GM18526 (cell line): ENCODE measurements at regions not wholly inside any gene's neighbourhood (a gene's known extent, or its start where the extent isn't known, plus 50 kb on each side); places are given as distances from the start of the nearest gene placed in this dataset.

Source experiments
- POLR2A ChIP-seq: IDR thresholded peaks from 3 replicates; pipeline ENCODE4 v1.6.1; 2011; ENCODE audit not compliant: insufficient read length; ENCODE audit errors: extremely low read depth

GRCh38 chr3:177388209-177388608 is 190.9 kb upstream of the TBL1XR1 start:
- TF ChIP-seq POLR2A = no peak

DNA sequence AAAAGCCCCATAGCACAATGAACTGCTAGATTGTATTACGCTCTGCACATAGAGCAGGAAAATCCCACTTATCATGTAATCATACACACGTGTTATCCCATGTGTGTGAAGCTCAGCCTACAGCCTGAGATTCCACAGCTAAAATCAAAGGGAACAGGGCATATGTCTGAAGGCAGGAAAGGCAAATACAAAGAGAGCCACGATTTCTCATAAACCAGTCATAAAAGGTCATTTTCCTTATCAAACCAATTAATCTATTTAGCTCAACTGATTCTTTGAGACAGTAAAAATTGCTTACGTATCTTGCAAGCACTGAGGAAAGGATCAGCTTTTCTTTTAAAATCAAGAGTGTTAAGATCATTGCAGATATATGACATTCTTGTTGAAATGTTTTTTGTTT is 199.5 kb upstream of the TBL1XR1 start:
- TF ChIP-seq POLR2A = no peak

DNA sequence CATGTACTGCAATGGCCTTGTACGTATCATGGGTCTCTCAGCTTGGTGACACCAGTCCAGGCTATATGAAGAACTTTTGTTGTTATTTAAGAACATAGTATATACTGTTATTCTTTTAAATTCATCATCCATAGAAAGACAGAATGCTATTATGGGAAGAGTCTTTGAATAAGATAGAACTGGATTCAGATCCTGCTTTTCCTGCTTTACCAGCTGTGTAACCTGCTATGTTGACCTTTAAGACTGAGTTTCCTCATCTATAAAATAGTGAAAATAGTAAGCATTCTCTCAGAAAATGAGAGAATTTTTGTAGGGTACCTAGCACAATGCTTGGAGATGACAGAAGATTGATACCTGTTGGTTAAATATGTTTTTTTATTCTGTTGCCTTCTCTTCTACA is 204.1 kb upstream of the TBL1XR1 start:
- no peak for TF ChIP-seq POLR2A

DNA sequence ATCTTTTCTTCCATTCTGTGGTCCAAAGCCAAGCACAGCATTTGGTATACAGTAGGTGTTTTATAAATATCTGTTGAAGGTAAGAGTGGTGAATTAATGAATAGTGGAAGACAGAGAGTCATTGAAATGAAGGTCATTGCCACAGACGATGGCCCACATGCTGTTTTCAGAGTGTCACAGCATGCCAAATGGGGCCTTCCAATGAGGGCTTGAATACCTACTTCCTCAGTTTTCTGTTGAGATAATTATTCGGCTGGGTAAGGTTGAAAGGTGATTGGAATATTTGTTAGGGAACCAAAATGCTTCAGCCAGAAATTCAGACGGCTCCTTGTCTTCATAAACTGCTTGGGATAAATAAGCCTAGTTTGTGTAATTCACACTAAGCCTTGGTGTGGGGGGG is 205.3 kb upstream of the TBL1XR1 start:
- TF ChIP-seq POLR2A = no peak

- no peak for TF ChIP-seq POLR2A
Observed at GRCh38 chr3:177405191-177405672, 207.9 kb upstream of the TBL1XR1 start.

DNA sequence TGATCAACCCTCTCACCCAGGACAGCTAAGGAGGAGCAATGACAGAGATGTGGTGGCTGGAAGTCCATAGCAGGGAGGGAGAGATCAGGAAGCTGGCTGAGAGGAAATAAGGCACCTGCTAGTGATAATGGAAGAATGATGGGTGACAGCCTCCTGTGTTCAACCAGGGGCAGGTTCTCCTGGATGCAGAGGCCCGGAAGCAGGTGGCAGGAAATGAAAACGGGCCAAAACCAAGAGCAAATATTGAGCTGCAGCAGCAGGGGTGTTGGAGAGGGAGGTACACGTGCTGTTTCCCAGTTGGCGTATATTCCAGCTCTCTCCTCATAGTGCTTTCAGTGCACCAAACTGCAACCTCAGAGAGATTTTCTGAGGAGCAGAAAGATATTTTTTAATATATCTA is 213.4 kb upstream of the TBL1XR1 start:
- TF ChIP-seq POLR2A = no peak

- no peak for TF ChIP-seq POLR2A
Observed at GRCh38 chr3:177411201-177411600, 213.9 kb upstream of the TBL1XR1 start.

GRCh38 chr3:177414093-177414492 is 216.8 kb upstream of the TBL1XR1 start:
- no peak for TF ChIP-seq POLR2A

- TF ChIP-seq POLR2A = no peak
Observed at GRCh38 chr3:177418787-177419186, 221.5 kb upstream of the TBL1XR1 start.

GRCh38 chr3:177419904-177420601 is 222.8 kb upstream of the TBL1XR1 start:
- no peak for TF ChIP-seq POLR2A

DNA sequence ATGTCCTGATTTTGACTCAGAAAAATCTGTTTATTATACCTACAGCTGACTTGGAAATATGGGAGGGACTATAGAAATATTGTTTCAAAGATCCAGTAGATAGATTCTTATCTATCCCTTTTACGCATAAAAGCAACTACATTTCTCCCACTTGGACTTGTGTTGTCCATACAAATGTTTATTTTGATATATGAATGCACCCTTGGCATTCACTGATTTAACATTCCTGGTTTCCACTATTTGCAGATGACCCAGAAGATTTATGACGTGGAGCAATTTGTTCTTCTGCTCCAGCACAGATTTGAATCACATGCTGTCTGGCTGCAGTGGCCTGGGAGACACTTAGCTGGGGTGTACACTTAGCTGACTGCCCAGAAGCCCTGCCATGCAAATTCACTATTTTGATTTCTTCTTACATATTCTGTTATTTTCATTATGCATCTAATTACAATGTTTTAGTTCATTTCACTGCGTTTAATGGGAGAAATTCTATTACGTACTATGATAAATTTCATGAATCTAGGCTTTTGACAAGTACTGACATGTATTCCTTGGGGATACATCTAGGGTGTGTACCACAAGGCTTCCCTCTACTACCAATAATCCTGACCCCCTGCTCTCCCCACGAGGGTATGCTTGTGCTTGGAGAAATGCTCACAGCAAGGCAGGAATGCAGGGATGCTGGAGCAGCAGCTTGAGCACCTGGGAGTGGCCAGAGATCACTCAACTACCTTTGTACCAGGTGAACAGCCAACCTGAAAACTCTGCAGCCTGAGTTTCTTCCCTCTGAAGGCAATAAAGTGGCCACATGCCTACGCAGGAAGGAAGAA is 223.6 kb upstream of the TBL1XR1 start:
- TF ChIP-seq POLR2A = no peak

DNA sequence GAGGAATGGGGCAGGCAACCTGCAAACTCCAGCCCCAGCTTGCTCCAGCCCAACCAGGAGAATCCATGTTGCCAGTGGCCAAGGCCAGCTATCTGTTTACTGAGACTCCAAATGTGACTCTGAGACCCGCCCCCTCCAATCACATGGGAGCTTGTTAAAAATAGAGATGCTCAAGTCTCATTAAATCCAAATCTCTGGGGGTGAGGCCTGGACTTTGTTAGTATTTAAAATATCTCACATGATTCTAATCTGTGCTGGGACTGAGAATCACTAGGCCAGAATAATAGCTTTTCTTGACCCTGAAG is 224.2 kb upstream of the TBL1XR1 start:
- no peak for TF ChIP-seq POLR2A

GRCh38 chr3:177424521-177424920 is 227.2 kb upstream of the TBL1XR1 start:
- no peak for TF ChIP-seq POLR2A

DNA sequence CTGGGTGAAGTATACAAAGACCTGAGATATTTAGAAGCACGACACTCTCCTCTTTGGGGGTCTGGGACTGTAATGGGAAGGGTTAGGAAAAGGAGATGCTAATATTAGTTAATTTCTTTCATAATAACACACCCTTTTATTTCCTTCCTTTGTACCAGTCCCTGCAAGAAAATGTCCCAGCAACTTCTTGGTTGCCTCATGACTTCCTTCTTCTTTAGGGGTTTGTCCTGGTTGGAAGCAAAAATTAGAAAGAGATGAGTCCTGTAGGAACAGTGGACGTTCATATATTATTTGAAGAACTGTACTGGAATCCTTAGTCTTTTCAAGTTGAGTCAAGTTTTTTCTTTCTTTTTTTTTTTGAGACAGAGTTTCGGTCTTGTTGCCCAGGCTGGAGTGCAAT is 227.8 kb upstream of the TBL1XR1 start:
- TF ChIP-seq POLR2A = no peak

DNA sequence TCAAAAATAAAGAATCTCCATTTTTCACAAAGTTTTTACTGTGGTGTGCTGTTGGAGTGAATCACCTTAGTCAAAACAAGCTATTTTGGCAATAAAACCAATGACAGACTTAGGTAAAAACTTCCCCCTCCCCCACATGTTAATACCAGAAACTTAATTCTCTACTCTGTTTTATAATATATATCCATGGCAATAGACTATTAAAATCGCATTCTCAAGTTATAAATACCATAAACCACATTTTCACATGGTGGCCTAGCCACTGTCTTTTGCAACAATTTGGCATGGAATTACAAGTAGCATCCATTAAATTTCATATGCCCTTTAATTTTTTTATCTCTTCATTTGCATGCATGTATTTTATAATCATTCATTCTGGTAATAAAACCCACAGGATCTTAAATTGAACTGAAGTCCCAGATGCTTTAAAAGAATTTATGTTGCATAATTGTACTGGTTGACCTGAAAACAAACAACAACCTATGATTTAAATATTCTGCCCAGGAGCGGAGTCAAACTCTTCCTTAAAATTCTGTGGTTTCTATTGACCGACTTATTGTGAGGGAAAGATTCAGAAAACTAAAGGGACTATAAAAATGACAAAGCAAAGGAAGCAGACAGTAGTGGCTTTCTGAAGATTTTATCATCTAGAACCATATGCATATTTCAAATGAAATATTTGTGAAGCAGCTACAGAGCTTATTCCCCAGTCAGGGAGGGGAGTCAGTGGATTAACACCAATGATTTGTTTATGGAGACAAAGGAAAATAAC is 229.0 kb upstream of the TBL1XR1 start:
- no peak for TF ChIP-seq POLR2A
